GM06990 (cell line): ENCODE measurements at regions not wholly inside any gene's neighbourhood (a gene's known extent, or its start where the extent isn't known, plus 50 kb on each side); places are given as distances from the start of the nearest gene placed in this dataset.

ENCODE experiments used
- DNase-seq: peaks from one replicate; pipeline ENCODE4 v3.0.0-alpha.2; 2011; ENCODE audit not compliant: insufficient read length; ENCODE audit errors: extremely low read depth
- H3K27me3 ChIP-seq: replicated peaks from 2 replicates; pipeline ENCODE4 v1.6.0; 2011; ENCODE audit warnings: low read length; ENCODE audit not compliant: control insufficient read depth, insufficient read depth
- H3K36me3 ChIP-seq: 2 replicates; pipeline ENCODE4 v1.5.1; 2011; ENCODE audit warnings: low read length; ENCODE audit not compliant: control insufficient read depth, insufficient read depth
- H3K4me3 ChIP-seq: replicated peaks from 2 replicates; pipeline ENCODE4 v1.5.1; 2011; ENCODE audit warnings: low read depth, mild to moderate bottlenecking, control low read depth, low read length
- TF ChIP-seq, protein P1 (sequence below): IDR thresholded peaks from 2 replicates; pipeline ENCODE4 v1.5.1; 2011; ENCODE audit warnings: low read length, control low read depth, mild to moderate bottlenecking, inconsistent platforms; ENCODE audit not compliant: insufficient read depth, poor library complexity, severe bottlenecking

DNA sequence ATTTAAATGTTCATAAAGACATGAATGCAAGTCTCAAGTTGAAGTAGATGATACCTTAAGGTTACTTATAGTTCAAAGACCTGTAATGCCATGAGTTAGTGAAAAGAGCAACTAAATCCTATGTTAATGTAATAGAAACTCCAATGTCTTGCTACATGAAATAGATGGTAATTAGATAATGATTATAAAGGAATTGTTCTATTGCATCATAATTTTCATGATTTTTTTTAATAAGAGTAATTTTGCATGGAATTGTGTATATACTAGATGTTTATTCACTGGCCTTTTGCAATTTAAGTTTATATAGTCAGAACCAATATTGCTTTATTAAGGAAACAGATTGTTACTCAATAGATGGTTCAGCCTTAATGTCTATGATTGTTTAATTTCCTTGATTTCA lies 115.5 kb upstream of the SYT10 start:
- TF ChIP-seq, protein P1, sequence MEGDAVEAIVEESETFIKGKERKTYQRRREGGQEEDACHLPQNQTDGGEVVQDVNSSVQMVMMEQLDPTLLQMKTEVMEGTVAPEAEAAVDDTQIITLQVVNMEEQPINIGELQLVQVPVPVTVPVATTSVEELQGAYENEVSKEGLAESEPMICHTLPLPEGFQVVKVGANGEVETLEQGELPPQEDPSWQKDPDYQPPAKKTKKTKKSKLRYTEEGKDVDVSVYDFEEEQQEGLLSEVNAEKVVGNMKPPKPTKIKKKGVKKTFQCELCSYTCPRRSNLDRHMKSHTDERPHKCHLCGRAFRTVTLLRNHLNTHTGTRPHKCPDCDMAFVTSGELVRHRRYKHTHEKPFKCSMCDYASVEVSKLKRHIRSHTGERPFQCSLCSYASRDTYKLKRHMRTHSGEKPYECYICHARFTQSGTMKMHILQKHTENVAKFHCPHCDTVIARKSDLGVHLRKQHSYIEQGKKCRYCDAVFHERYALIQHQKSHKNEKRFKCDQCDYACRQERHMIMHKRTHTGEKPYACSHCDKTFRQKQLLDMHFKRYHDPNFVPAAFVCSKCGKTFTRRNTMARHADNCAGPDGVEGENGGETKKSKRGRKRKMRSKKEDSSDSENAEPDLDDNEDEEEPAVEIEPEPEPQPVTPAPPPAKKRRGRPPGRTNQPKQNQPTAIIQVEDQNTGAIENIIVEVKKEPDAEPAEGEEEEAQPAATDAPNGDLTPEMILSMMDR = no peak
- Histone ChIP-seq H3K4me3 (no peak overlapping the region), H3K36me3 (no peaks in the 10 kb centered on the region), H3K27me3 (no peaks in the 10 kb centered on the region)
- DNase-seq = no peak

DNA sequence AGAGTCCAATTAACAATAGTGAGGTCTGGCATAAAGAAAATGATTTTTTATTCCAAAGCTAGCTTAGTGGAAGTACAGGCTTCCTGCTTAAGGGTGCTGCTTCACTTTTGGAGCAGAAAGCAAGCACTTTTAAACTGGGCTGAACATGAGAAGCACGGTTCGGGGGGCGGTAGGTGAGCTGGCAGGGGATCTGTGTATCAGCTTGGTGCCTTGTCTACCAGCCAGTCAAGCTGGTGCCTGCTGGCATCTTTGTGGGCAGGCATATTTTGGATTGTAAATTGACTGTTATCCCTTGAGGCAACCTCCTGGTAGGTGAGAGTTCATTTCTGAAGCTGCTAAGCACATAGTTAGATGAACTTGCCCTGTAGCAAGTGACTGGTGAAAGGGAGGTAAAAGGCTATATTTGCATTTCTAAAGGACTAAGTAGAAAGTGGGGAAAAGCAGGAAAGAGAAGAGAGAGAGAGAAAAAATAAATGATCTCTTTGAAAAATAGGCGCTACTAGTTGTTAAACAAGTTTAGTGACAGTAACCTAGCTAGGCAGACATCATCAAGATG lies 121.1 kb upstream of the SYT10 start:
- TF ChIP-seq, protein P1 = no peak
- Histone ChIP-seq H3K36me3 (no peaks in the 10 kb centered on the region), H3K27me3 (no peaks in the 10 kb centered on the region), H3K4me3 (no peak overlapping the region)
- DNase-seq = no peak

DNA sequence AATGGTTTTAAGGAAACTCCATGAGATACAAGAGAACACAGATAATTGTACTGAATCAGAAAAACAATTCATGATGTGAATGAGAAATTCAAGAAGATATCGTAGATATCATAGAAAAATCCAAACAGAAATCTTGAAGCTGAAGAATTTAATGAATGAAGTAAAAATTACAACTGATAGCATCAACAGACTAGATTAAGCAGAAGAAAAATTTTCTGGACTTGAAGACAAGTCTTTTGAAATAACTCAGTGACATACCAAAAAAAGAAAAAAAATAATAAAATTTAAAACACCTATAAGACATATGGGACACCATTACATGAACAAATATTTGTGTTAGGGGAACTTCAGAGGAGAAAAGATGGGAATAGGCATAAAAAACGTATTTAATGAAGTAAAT lies 122.8 kb upstream of the SYT10 start:
- TF ChIP-seq, protein P1 = no peak
- no peaks in the 10 kb centered on the region for H3K27me3 ChIP-seq
- DNase-seq = no peak
- no peak overlapping the region for H3K4me3 ChIP-seq
- no peaks in the 10 kb centered on the region for H3K36me3 ChIP-seq

DNA sequence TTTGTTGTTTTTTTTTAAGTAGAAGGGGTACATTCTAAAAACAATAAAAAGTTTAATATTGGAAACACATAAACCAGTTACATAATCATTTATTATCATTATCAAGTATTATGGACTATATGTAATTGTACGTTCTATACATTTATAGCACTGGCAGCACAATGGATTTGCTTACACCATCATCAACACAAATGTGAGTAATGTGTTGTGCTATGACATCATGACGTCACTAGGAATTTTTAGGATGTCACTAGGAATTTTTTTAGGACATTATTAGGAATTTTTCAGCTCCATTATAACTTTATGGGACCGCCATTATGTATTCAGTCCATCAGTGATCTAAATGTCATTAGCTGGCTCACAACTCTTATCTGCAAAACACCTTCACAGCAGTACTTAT lies 126.8 kb upstream of the SYT10 start:
- Histone ChIP-seq H3K27me3 (no peaks in the 10 kb centered on the region), H3K36me3 (no peaks in the 10 kb centered on the region), H3K4me3 (no peak overlapping the region)
- TF ChIP-seq, protein P1 = no peak
- no peak for DNase-seq

DNA sequence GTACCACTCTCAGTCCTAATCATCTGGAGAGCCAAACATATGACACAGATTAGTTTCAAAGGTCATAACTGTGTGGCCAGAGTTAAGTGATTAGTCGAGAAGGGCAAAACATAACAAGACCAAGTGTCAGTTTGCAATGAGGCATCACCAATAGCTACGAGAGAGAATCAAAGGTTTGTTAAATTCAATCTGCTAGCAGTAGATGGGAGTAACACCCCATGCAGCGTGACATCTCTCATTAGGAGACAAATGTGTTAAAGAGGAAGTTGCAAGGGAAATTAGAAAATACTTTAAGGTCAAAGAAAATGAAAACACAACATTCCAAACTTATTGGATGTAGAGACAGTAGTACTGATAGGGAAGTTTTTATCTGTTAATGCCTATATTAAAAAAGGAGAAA lies 135.7 kb upstream of the SYT10 start:
- TF ChIP-seq, protein P1 = no peak
- Histone ChIP-seq H3K36me3 (no peaks in the 10 kb centered on the region), H3K4me3 (no peak overlapping the region), H3K27me3 (no peaks in the 10 kb centered on the region)
- DNase-seq = no peak

DNA sequence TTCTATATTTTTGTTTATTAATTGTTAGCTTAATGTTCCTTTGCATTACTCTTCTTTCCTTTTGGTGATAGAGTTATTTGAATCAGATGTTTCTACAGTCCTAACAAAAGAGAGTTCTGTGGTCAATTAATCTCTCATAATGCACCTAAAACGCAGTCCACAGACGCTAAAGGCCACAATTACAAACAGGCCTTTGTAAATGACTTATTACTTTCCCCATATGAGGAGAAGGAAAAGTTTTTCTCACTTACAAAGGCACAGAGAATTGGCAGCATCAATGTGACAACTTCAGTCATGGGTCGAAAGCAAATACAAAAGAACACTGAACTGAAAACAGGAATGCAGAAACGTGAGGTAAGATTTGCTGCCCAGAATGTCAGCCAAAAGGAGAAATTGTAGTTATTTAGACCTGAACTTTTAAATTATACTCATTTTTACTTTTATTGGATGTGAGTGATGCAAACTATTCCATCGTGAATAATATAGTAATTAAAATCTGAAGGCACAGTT lies 142.0 kb upstream of the SYT10 start:
- no peak for DNase-seq
- Histone ChIP-seq H3K36me3 (no peaks in the 10 kb centered on the region), H3K4me3 (no peak overlapping the region), H3K27me3 (no peaks in the 10 kb centered on the region)
- TF ChIP-seq, protein P1 = no peak
